ENCODE measurements at regions not wholly inside any gene's neighbourhood (a gene's known extent, or its start where the extent isn't known, plus 50 kb on each side); places are given as distances from the start of the nearest gene placed in this dataset.

GRCh38 chr7:12985228-12985627, 297.8 kb downstream of the ARL4A start:
- TF ChIP-seq CTCF (IDR thresholded peaks at IDR 0.05; ENCODE audit: low read depth, low read length, missing input control) (no peak), HNF4A (conservative IDR thresholded peaks at IDR 0.05) (no peak), HNF4G (IDR thresholded peaks at IDR 0.05) (no peak), REST (IDR thresholded peaks at IDR 0.05) (no peak), NR2F2 (IDR thresholded peaks at IDR 0.05) (no peak), RXRA (IDR thresholded peaks at IDR 0.05) (no peak), JUND (IDR thresholded peaks at IDR 0.05) (no peak), FOXA2 (IDR thresholded peaks at IDR 0.05) (no peak), YY1 (IDR thresholded peaks at IDR 0.05) (no peak), ATF3 (IDR thresholded peaks at IDR 0.05) (no peak), RAD21 (IDR thresholded peaks at IDR 0.05) (no peak), FOXA1 (IDR thresholded peaks at IDR 0.05) (no peak), EGR1 (IDR thresholded peaks at IDR 0.05; ENCODE audit: low read depth in 2 of 2) (no peak), ZBTB33 (IDR thresholded peaks at IDR 0.05) (no peak), SP1 (IDR thresholded peaks at IDR 0.05) (no peak), MAX (IDR thresholded peaks at IDR 0.05) (no peak), GABPA (IDR thresholded peaks at IDR 0.05 in 1 of 2, conservative IDR thresholded peaks at IDR 0.05 in 1 of 2) (no peak), TAF1 (conservative IDR thresholded peaks at IDR 0.05) (no peak)
- H3K36me3 ChIP-seq (ENCODE audit: control insufficient read depth in 4 of 4, insufficient read depth in 3 of 4, low read depth in 1 of 4, low read length in 3 of 4), result no peaks in the 10 kb centered on the region
- WGBS, result 82% methylated on average over 1 of the region's 1 CpG
- H3K4me3 ChIP-seq (ENCODE audit: low read depth in 1 of 3, low read length in 3 of 3), result no peak overlapping the region
- no peaks in the 10 kb centered on the region for H3K27me3 ChIP-seq (ENCODE audit: control insufficient read depth in 4 of 4, insufficient read depth in 4 of 4, low read length in 3 of 4)
- H3K27ac ChIP-seq (ENCODE audit: low read depth in 1 of 2, low read length in 2 of 2), result no peak overlapping the region
- no peak overlapping the region for H3K9ac ChIP-seq (ENCODE audit: low read depth in 1 of 2, low read length in 2 of 2)
- DNase-seq (ENCODE audit: low spot score), result no peak
- H3K9me3 ChIP-seq (ENCODE audit: control insufficient read depth in 4 of 4, low read length in 3 of 4), result no peaks in the 10 kb centered on the region
- peaks cover 6 to 39% (median 20%) of the 10 kb centered on the region in 4 donors for H3K4me1 ChIP-seq (ENCODE audit: control insufficient read depth in 4 of 4, insufficient read depth in 4 of 4, low read length in 3 of 4)

Data from liver (tissue), 8 donors.